Astrocyte (in vitro differentiated cells and primary cell): ENCODE measurements at regions not wholly inside any gene's neighbourhood (a gene's known extent, or its start where the extent isn't known, plus 50 kb on each side); places are given as distances from the start of the nearest gene placed in this dataset.

Experiments used
- CTCF ChIP-seq: IDR thresholded peaks from 2 replicates; pipeline ENCODE4 v1.5.1; 2011; ENCODE audit warnings: low read depth, mild to moderate bottlenecking, inconsistent platforms, low read length, moderate library complexity; ENCODE audit not compliant: insufficient read depth
- EZH2 ChIP-seq: IDR thresholded peaks from 2 replicates; pipeline ENCODE4 v1.6.1; 2012; ENCODE audit warnings: mild to moderate bottlenecking, low read length, inconsistent platforms; ENCODE audit not compliant: insufficient read depth

- no peak for TF ChIP-seq CTCF
- no peak for TF ChIP-seq EZH2
These were observed 225.9 kb downstream of the MEIS1 start for GRCh38 chr2:66660804-66661203.
